Endodermal cell (in vitro differentiated cells): ENCODE measurements at regions not wholly inside any gene's neighbourhood (a gene's known extent, or its start where the extent isn't known, plus 50 kb on each side); places are given as distances from the start of the nearest gene placed in this dataset.

Experiments used
- DNase-seq: peaks from one replicate; pipeline ENCODE4 v3.0.0-alpha.2; 2017
- H3K27ac ChIP-seq: 2 replicates; pipeline ENCODE4 v1.5.1; 2013; ENCODE audit warnings: mild to moderate bottlenecking, low read depth, low read length, moderate library complexity
- H3K27me3 ChIP-seq: 2 replicates; pipeline ENCODE4 v1.6.1; 2013; ENCODE audit warnings: mild to moderate bottlenecking, low read length, moderate library complexity; ENCODE audit not compliant: insufficient read depth, control insufficient read depth, poor library complexity, severe bottlenecking
- H3K36me3 ChIP-seq: 2 replicates; pipeline ENCODE4 v1.7.0; 2013; ENCODE audit warnings: mild to moderate bottlenecking, low read length, moderate library complexity; ENCODE audit not compliant: control insufficient read depth, insufficient read depth
- H3K4me1 ChIP-seq: one replicate; pipeline ENCODE4 v1.7.0; 2013; ENCODE audit warnings: low read length; ENCODE audit not compliant: control insufficient read depth, insufficient read depth
- H3K4me3 ChIP-seq: 2 replicates; pipeline ENCODE4 v1.5.1; 2013; ENCODE audit warnings: mild to moderate bottlenecking, low read length, moderate library complexity
- H3K9ac ChIP-seq: 2 replicates; pipeline ENCODE4 v1.6.1; 2013; ENCODE audit warnings: mild to moderate bottlenecking, low read length, moderate library complexity; ENCODE audit not compliant: poor library complexity, severe bottlenecking; ENCODE audit errors: extremely low read depth
- H3K9me3 ChIP-seq: 2 replicates; pipeline ENCODE4 v1.6.1; 2013; ENCODE audit warnings: mild to moderate bottlenecking, low read length, moderate library complexity; ENCODE audit not compliant: control insufficient read depth
- H3K27ac Mint-ChIP-seq: 2 replicates; pipeline ENCODE4 v1.8.0; 2020; ENCODE audit warnings: mixed read lengths
- H3K27me3 Mint-ChIP-seq: 2 replicates; pipeline ENCODE4 v1.8.0; 2021; ENCODE audit warnings: mild to moderate bottlenecking, mixed read lengths; ENCODE audit not compliant: insufficient read depth
- H3K36me3 Mint-ChIP-seq: 2 replicates; pipeline ENCODE4 v1.8.0; 2020; ENCODE audit warnings: low read depth, mixed read lengths
- H3K4me1 Mint-ChIP-seq: 2 replicates; pipeline ENCODE4 v1.8.0; 2020; ENCODE audit warnings: mixed read lengths
- H3K4me3 Mint-ChIP-seq: 2 replicates; pipeline ENCODE4 v1.8.0; 2020; ENCODE audit warnings: mild to moderate bottlenecking, moderate library complexity, mixed read lengths
- H3K9me3 Mint-ChIP-seq: 2 replicates; pipeline ENCODE4 v1.8.0; 2020; ENCODE audit warnings: mild to moderate bottlenecking, mixed read lengths
- CTCF ChIP-seq: fragments of 200-600 bp; sonication (generic); conservative IDR thresholded peaks from 2 replicates; pipeline ENCODE4 v1.5.0; 2021; ENCODE audit warnings: antibody characterized with exemption, mild to moderate bottlenecking
- WGBS, 2 experiments: methylation state at CpG; one replicate each; pipeline versions ENCODE4 v1.1.5 to v1.1.7; 2013; ENCODE audit warnings: missing lambda C conversion rate in 2 of 2, mixed read lengths in 1 of 2; ENCODE audit not compliant: insufficient coverage in 1 of 2, insufficient read length in 1 of 2; 5-methylcytosine and 5-hydroxymethylcytosine counted together

DNA sequence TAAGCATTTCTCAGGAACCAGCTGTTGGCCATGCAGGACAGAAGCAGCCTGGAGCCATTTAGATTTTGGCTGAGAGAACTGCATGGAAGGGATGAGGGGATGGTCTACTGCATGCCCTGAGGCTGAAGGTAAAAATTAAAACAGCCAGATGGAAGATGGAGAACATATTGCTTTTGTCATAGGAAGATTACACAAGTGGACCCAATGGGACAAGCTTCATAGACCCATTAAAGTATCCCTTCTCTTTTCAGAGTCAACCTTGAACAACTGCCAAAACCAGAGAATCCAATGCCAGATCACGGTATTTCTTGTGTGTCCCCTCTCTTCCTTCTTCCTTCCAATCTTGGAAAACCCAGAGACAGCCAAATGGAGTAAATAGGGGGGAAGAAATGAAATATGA lies 253.4 kb downstream of the NR2F1-AS1 start:
- Histone ChIP-seq H3K4me3 (no peak overlapping the region), H3K9ac (no peak overlapping the region), H3K4me1 (no peaks in the 10 kb centered on the region), H3K36me3 (no peaks in the 10 kb centered on the region), H3K9me3 (no peaks in the 10 kb centered on the region), H3K27me3 (no peaks in the 10 kb centered on the region), H3K27ac (no peak overlapping the region)
- Mint-ChIP-seq H3K4me1 (no peaks in the 10 kb centered on the region), H3K27ac (no peak overlapping the region), H3K27me3 (no peaks in the 10 kb centered on the region), H3K9me3 (no peaks in the 10 kb centered on the region), H3K4me3 (no peak overlapping the region), H3K36me3 (no peaks in the 10 kb centered on the region)
- WGBS, 2 experiments: 94 to 100% methylated on average over 1 of the region's 1 CpG
- no peak for TF ChIP-seq CTCF
- DNase-seq: no peak

GRCh38 chr5:93325946-93326345 lies 255.1 kb downstream of the NR2F1-AS1 start:
- no peaks in the 10 kb centered on the region for H3K9me3 ChIP-seq
- no peak overlapping the region for H3K4me3 ChIP-seq
- Mint-ChIP-seq H3K9me3 (no peaks in the 10 kb centered on the region), H3K27ac (no peak overlapping the region), H3K4me1 (peaks cover 4% of the 10 kb centered on the region), H3K4me3 (no peak overlapping the region), H3K36me3 (no peaks in the 10 kb centered on the region), H3K27me3 (no peaks in the 10 kb centered on the region)
- no peaks in the 10 kb centered on the region for H3K36me3 ChIP-seq
- H3K9ac ChIP-seq: no peak overlapping the region
- 93 to 99% methylated on average over 6 to 9 of the region's 9 CpGs for WGBS, 2 experiments
- no peaks in the 10 kb centered on the region for H3K27me3 ChIP-seq
- H3K27ac ChIP-seq: no peak overlapping the region
- H3K4me1 ChIP-seq: no peaks in the 10 kb centered on the region
- TF ChIP-seq CTCF: no peak
- no peak for DNase-seq

GRCh38 chr5:93322974-93323860 lies 257.8 kb downstream of the NR2F1-AS1 start:
- Histone ChIP-seq H3K4me1 (no peaks in the 10 kb centered on the region), H3K9me3 (no peaks in the 10 kb centered on the region), H3K36me3 (no peaks in the 10 kb centered on the region), H3K4me3 (no peak overlapping the region), H3K27ac (no peak overlapping the region), H3K27me3 (no peaks in the 10 kb centered on the region), H3K9ac (no peak overlapping the region)
- H3K4me3 Mint-ChIP-seq: no peak overlapping the region
- TF ChIP-seq CTCF: no peak
- H3K9me3 Mint-ChIP-seq: no peaks in the 10 kb centered on the region
- no peaks in the 10 kb centered on the region for H3K36me3 Mint-ChIP-seq
- no peaks in the 10 kb centered on the region for H3K27me3 Mint-ChIP-seq
- no peak overlapping the region for H3K27ac Mint-ChIP-seq
- WGBS, 2 experiments: 89 to 91% methylated on average over 5 to 8 of the region's 8 CpGs
- peaks cover 5% of the 10 kb centered on the region for H3K4me1 Mint-ChIP-seq
- no peak for DNase-seq
